ENCODE measurements at regions not wholly inside any gene's neighbourhood (a gene's known extent, or its start where the extent isn't known, plus 50 kb on each side); places are given as distances from the start of the nearest gene placed in this dataset.

GRCh38 chr6:164079275-164079600, 664.7 kb downstream of the QKI start:
- no peak for TF ChIP-seq CTCF (IDR thresholded peaks at IDR 0.05)
- no peak for TF ChIP-seq POLR2AphosphoS5 (IDR thresholded peaks at IDR 0.05)
